Suprapubic skin (tissue), 4 donors: ENCODE measurements at regions not wholly inside any gene's neighbourhood (a gene's known extent, or its start where the extent isn't known, plus 50 kb on each side); places are given as distances from the start of the nearest gene placed in this dataset.

Experiments
- DNase-seq, 2 donors: peaks; one replicate each; pipeline ENCODE4 v3.0.0-alpha.2; 2019; ENCODE audit warnings: low spot score in 2 of 2
- H3K27ac ChIP-seq: fragments of 200-600 bp; sonication (generic); one replicate; pipeline ENCODE4 v1.5.1; 2019
- H3K27me3 ChIP-seq: fragments of 200-600 bp; sonication (generic); one replicate; pipeline ENCODE4 v1.5.1; 2019
- H3K36me3 ChIP-seq: fragments of 200-600 bp; sonication (generic); one replicate; pipeline ENCODE4 v1.5.1; 2019
- H3K4me1 ChIP-seq: fragments of 200-600 bp; sonication (generic); one replicate; pipeline ENCODE4 v1.5.1; 2019
- H3K4me3 ChIP-seq: fragments of 200-600 bp; sonication (generic); one replicate; pipeline ENCODE4 v1.5.1; 2019; ENCODE audit warnings: mild to moderate bottlenecking
- H3K9me3 ChIP-seq: fragments of 200-600 bp; sonication (generic); one replicate; pipeline ENCODE4 v1.5.1; 2019
- CTCF ChIP-seq, 2 donors: fragments of 200-600 bp in 1 of 2; fragments of 450-650 bp in 1 of 2; sonication (generic) in 1 of 2; IDR thresholded peaks; one replicate each; pipeline ENCODE4 v1.5.1; 2016 to 2019; ENCODE audit warnings: antibody characterized with exemption in 2 of 2, mild to moderate bottlenecking in 1 of 2, moderate library complexity in 1 of 2
- EP300 ChIP-seq: sonication (generic); formaldehyde crosslinking; IDR thresholded peaks from one replicate; pipeline ENCODE4 v1.6.1; 2017; ENCODE audit warnings: antibody characterized with exemption
- POLR2A ChIP-seq, 2 donors: fragments of 450-650 bp; IDR thresholded peaks; one replicate each; pipeline ENCODE4 v1.6.1; 2017; ENCODE audit warnings: antibody characterized with exemption in 2 of 2, mild to moderate bottlenecking in 2 of 2, moderate library complexity in 2 of 2
- POLR2AphosphoS5 ChIP-seq, 3 donors: sonication (generic); formaldehyde crosslinking; IDR thresholded peaks; one replicate each; pipeline ENCODE4 v1.6.1; 2017; ENCODE audit warnings: antibody characterized with exemption in 3 of 3
- WGBS: methylation state at CpG from one replicate; pipeline ENCODE4 v1.1.5; 2018; 5-methylcytosine and 5-hydroxymethylcytosine counted together

- Histone ChIP-seq H3K27ac (no peak overlapping the region), H3K4me1 (no peaks in the 10 kb centered on the region), H3K36me3 (no peaks in the 10 kb centered on the region), H3K4me3 (no peak overlapping the region), H3K27me3 (no peaks in the 10 kb centered on the region), H3K9me3 (no peaks in the 10 kb centered on the region)
- DNase-seq = no peak
- TF ChIP-seq CTCF (IDR thresholded peaks at IDR 0.05) (no peak), POLR2A (IDR thresholded peaks at IDR 0.05) (no peak), POLR2AphosphoS5 (IDR thresholded peaks at IDR 0.05) (no peak), EP300 (no peak)
- WGBS = 56% methylated on average over 2 of the region's 2 CpGs
Observed at GRCh38 chr4:19239565-19239964, 1012.1 kb upstream of the SLIT2 start.

DNA sequence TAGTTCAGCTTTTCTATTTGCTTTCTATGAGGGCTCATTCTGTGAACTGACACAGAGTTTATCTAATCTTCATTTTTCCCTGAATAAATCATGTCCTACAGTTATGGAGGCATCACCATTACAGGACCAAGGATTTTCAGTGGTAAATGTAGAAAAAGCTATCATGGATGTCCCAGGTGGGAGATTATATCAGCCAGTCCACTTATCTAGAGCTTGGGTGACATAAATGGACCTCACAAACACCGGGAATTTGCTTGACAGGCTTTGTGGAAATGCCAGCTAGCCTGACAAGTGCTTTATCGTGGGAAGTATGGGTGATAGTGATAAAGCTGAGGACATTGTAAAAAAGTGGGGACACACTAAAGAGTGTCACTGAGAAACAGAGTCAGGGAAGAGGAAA is 1015.2 kb upstream of the SLIT2 start:
- TF ChIP-seq EP300 = no peak
- no peak for TF ChIP-seq POLR2AphosphoS5 (IDR thresholded peaks at IDR 0.05)
- no peak for TF ChIP-seq POLR2A (IDR thresholded peaks at IDR 0.05)
- no peak for TF ChIP-seq CTCF (IDR thresholded peaks at IDR 0.05)
- Histone ChIP-seq H3K4me1 (no peaks in the 10 kb centered on the region), H3K9me3 (no peaks in the 10 kb centered on the region), H3K4me3 (no peak overlapping the region), H3K36me3 (no peaks in the 10 kb centered on the region), H3K27ac (no peak overlapping the region), H3K27me3 (no peaks in the 10 kb centered on the region)
- 81% methylated on average over 2 of the region's 2 CpGs for WGBS
- no peak for DNase-seq

GRCh38 chr4:19230906-19231545 is 1020.7 kb upstream of the SLIT2 start:
- Histone ChIP-seq H3K27ac (no peak overlapping the region), H3K27me3 (no peaks in the 10 kb centered on the region), H3K9me3 (no peaks in the 10 kb centered on the region), H3K36me3 (no peaks in the 10 kb centered on the region), H3K4me3 (no peak overlapping the region), H3K4me1 (no peaks in the 10 kb centered on the region)
- no peak for DNase-seq
- TF ChIP-seq POLR2A (IDR thresholded peaks at IDR 0.05) (no peak), CTCF (IDR thresholded peaks at IDR 0.05) (no peak), POLR2AphosphoS5 (IDR thresholded peaks at IDR 0.05) (no peak), EP300 (no peak)
- WGBS = 64% methylated on average over 3 of the region's 3 CpGs

DNA sequence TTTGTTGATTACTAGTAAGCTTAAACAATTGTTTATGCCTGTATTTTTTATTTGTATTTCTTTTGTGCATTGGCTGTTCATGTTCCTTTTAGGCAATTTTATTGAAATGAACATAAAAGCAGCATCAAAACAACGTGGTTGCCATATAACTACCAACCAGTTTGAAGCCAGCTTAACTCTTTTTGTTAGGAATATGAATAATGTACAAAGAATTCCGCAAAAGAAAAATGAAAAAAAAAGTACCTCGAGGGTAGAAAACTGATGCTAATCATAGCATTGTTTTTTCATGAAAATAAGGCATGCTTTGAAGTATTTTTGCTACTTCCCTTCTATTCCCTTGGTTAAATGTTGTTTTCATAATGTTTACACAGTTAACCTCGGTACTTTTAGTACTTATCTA is 1024.0 kb upstream of the SLIT2 start:
- H3K4me1 ChIP-seq = no peaks in the 10 kb centered on the region
- H3K27me3 ChIP-seq = no peaks in the 10 kb centered on the region
- DNase-seq = no peak
- no peaks in the 10 kb centered on the region for H3K36me3 ChIP-seq
- 21% methylated on average over 4 of the region's 4 CpGs for WGBS
- H3K4me3 ChIP-seq = no peak overlapping the region
- no peak overlapping the region for H3K27ac ChIP-seq
- TF ChIP-seq POLR2A (IDR thresholded peaks at IDR 0.05) (no peak), POLR2AphosphoS5 (IDR thresholded peaks at IDR 0.05) (no peak), EP300 (no peak), CTCF (IDR thresholded peaks at IDR 0.05) (no peak)
- H3K9me3 ChIP-seq = no peaks in the 10 kb centered on the region

DNA sequence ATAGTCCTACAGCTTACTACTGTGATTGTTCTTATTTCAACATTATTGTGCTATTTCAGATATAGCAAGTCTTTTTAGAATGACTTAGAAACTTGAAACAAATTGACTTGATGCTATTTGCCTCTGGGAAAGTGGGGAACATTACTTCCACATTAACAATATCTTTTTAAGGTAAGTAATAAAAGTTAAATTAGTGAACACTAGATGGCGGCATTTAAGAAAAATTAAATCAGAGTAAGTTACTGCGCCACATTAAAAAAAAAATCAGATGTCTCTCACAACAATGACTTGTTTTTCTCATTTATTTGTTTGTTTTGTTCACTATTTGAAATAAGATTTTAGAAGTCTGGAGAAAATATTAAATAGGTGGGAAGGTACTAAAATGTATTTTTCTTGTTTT is 1026.9 kb upstream of the SLIT2 start:
- Histone ChIP-seq H3K27me3 (no peaks in the 10 kb centered on the region), H3K4me1 (no peaks in the 10 kb centered on the region), H3K27ac (no peak overlapping the region), H3K4me3 (no peak overlapping the region), H3K36me3 (no peaks in the 10 kb centered on the region), H3K9me3 (no peaks in the 10 kb centered on the region)
- DNase-seq = no peak
- WGBS = 16% methylated on average over 2 of the region's 2 CpGs
- no peak for TF ChIP-seq EP300
- no peak for TF ChIP-seq POLR2AphosphoS5 (IDR thresholded peaks at IDR 0.05)
- TF ChIP-seq CTCF (IDR thresholded peaks at IDR 0.05) = no peak
- TF ChIP-seq POLR2A (IDR thresholded peaks at IDR 0.05) = no peak
